ENCODE measurements at regions not wholly inside any gene's neighbourhood (a gene's known extent, or its start where the extent isn't known, plus 50 kb on each side); places are given as distances from the start of the nearest gene placed in this dataset.

DNA sequence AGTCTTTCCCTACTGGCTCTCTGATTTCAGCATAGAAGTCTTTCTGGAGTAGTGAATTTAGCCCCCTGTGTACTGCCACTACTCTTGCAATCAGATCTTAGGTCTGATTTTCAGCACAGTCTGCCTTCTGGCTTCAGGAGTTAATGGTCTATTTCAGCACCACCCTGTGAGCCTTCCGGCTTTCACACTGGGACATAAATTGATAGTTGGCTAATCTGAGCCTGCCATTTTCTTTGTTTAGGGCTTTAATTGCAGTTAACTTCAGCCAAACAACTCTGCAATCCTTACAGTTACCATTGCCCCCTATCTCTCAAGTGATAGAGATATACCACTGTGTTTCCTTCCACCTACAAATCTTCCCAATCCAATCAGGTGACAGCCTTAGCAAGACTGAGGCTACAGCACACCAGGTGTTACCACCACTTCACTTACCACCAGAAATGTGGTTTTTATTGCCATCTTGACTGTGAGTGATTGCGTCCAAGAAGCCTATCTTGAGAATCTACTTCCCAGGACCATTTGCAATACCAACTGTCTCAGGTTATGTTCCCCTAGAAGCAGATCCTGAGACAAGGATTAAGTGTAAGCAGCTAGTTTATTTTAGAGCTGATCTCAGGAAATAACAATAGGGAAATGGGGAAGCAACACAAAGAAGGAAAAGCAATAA lies 51.9 kb upstream of the NEK6 start:
- Histone ChIP-seq H3F3A (ENCODE audit: insufficient read depth) (peaks cover 62% of the 10 kb centered on the region), H4K20me1 (ENCODE audit: low read depth, low read length) (no peaks in the 10 kb centered on the region), H3K27me3 (ENCODE audit: low read length) (no peaks in the 10 kb centered on the region), H2AFZ (ENCODE audit: low read depth, low read length, severe bottlenecking) (no peak overlapping the region), H3K9me2 (replicated peaks; ENCODE audit: insufficient read depth, low read length) (no peaks in the 10 kb centered on the region), H3K4me3 (ENCODE audit: insufficient read depth, low read length, poor library complexity, severe bottlenecking) (peak overlapping the region; percentile 13), H3K36me3 (ENCODE audit: low read length) (no peaks in the 10 kb centered on the region), H3K9me3 (ENCODE audit: insufficient read depth, low read length) (no peaks in the 10 kb centered on the region), H3K79me2 (ENCODE audit: insufficient read depth, low read length) (no peaks in the 10 kb centered on the region), H3K4me2 (ENCODE audit: low read depth, low read length, poor library complexity, severe bottlenecking) (peak overlapping the region; percentile 39), H3K9ac (ENCODE audit: low read length) (peak overlapping the region; percentile 16), H3K27ac (ENCODE audit: low read depth, low read length) (peak overlapping the region; percentile 97)
- TF ChIP-seq EZH2phosphoT487 (conservative IDR thresholded peaks at IDR 0.05; ENCODE audit: low read length): no peak
- TF ChIP-seq, protein P1, sequence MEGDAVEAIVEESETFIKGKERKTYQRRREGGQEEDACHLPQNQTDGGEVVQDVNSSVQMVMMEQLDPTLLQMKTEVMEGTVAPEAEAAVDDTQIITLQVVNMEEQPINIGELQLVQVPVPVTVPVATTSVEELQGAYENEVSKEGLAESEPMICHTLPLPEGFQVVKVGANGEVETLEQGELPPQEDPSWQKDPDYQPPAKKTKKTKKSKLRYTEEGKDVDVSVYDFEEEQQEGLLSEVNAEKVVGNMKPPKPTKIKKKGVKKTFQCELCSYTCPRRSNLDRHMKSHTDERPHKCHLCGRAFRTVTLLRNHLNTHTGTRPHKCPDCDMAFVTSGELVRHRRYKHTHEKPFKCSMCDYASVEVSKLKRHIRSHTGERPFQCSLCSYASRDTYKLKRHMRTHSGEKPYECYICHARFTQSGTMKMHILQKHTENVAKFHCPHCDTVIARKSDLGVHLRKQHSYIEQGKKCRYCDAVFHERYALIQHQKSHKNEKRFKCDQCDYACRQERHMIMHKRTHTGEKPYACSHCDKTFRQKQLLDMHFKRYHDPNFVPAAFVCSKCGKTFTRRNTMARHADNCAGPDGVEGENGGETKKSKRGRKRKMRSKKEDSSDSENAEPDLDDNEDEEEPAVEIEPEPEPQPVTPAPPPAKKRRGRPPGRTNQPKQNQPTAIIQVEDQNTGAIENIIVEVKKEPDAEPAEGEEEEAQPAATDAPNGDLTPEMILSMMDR (IDR thresholded peaks at IDR 0.05; ENCODE audit: insufficient read depth, low read length, poor library complexity, severe bottlenecking): no peak

- H3K27ac ChIP-seq (ENCODE audit: low read depth, low read length): peak overlapping the region; percentile 97
- peak overlapping the region; percentile 18 for H3K9ac ChIP-seq (ENCODE audit: low read length)
- H2AFZ ChIP-seq (ENCODE audit: low read depth, low read length, severe bottlenecking): no peak overlapping the region
- no peaks in the 10 kb centered on the region for H3K27me3 ChIP-seq (ENCODE audit: low read length)
- no peak for TF ChIP-seq EZH2phosphoT487 (conservative IDR thresholded peaks at IDR 0.05; ENCODE audit: low read length)
- TF ChIP-seq, protein P1 (IDR thresholded peaks at IDR 0.05; ENCODE audit: insufficient read depth, low read length, poor library complexity, severe bottlenecking): no peak
- H3F3A ChIP-seq (ENCODE audit: insufficient read depth): peaks cover 68% of the 10 kb centered on the region
- H3K36me3 ChIP-seq (ENCODE audit: low read length): no peaks in the 10 kb centered on the region
- no peaks in the 10 kb centered on the region for H3K9me2 ChIP-seq (replicated peaks; ENCODE audit: insufficient read depth, low read length)
- peak overlapping the region; percentile 39 for H3K4me2 ChIP-seq (ENCODE audit: low read depth, low read length, poor library complexity, severe bottlenecking)
- peak overlapping the region; percentile 13 for H3K4me3 ChIP-seq (ENCODE audit: insufficient read depth, low read length, poor library complexity, severe bottlenecking)
- H3K79me2 ChIP-seq (ENCODE audit: insufficient read depth, low read length): no peaks in the 10 kb centered on the region
- H3K9me3 ChIP-seq (ENCODE audit: insufficient read depth, low read length): no peaks in the 10 kb centered on the region
- no peaks in the 10 kb centered on the region for H4K20me1 ChIP-seq (ENCODE audit: low read depth, low read length)
These were observed 51.4 kb upstream of the NEK6 start for GRCh38 chr9:124206391-124206790.

Measured in SU-DHL-6 (cell line).